Fibroblast of lung (primary cell): ENCODE measurements at regions not wholly inside any gene's neighbourhood (a gene's known extent, or its start where the extent isn't known, plus 50 kb on each side); places are given as distances from the start of the nearest gene placed in this dataset.

Experiments used
- CTCF ChIP-seq, 2 donors: IDR thresholded peaks in 1 of 2; conservative IDR thresholded peaks in 1 of 2; 1 replicate in 1 of 2; 2 replicates in 1 of 2; pipeline ENCODE4 v1.5.1; 2011 to 2012; ENCODE audit warnings: low read length in 2 of 2, control low read depth in 1 of 2, inconsistent platforms in 1 of 2, low read depth in 1 of 2, mild to moderate bottlenecking in 1 of 2
- EZH2 ChIP-seq: IDR thresholded peaks from 2 replicates; pipeline ENCODE4 v1.5.1; 2012; ENCODE audit warnings: low read length, control low read depth, mild to moderate bottlenecking; ENCODE audit errors: missing control alignments

GRCh38 chr7:149586646-149587645, 89.3 kb upstream of the ZNF746 start:
- TF ChIP-seq EZH2 (no peak), CTCF (conservative IDR thresholded peaks at IDR 0.05 in 1 of 2, IDR thresholded peaks at IDR 0.05 in 1 of 2; ENCODE audit: low read depth in 1 of 2, low read length in 2 of 2) (no peak)
